SK-N-SH (cell line): ENCODE measurements at regions not wholly inside any gene's neighbourhood (a gene's known extent, or its start where the extent isn't known, plus 50 kb on each side); places are given as distances from the start of the nearest gene placed in this dataset.

Source experiments
- CTCF ChIA-PET: fragments of 300-600, 350-600 bp; formaldehyde crosslinking; extraction: SDS; loops from one replicate; lab custom pipeline; 2021; lab: Yijun Ruan, JAX
- POLR2A ChIA-PET: fragments of 350-600 bp; sonication (Branson Sonifier 250); formaldehyde crosslinking; extraction: SDS; loops from one replicate; lab custom pipeline; 2020; ENCODE audit warnings: antibody characterized with exemption, inconsistent platforms; lab: Yijun Ruan, JAX
- DNase-seq: peaks from one replicate; pipeline ENCODE4 v3.0.0; 2012
- H2AFZ ChIP-seq: fragments of 200-600 bp; sonication (generic); 2 replicates; pipeline ENCODE4 v1.8.1; 2016; ENCODE audit warnings: antibody characterized with exemption, mild to moderate bottlenecking, low read depth
- H3F3A ChIP-seq: fragments of 200-600 bp; sonication (generic); replicated peaks from 2 replicates; pipeline ENCODE3; 2016; ENCODE audit warnings: antibody characterized with exemption, mild to moderate bottlenecking; ENCODE audit not compliant: insufficient read depth
- H3K27ac ChIP-seq, 2 experiments: fragments of 200-500 bp in 1 of 2; fragments of 200-600 bp in 1 of 2; sonication (Bioruptor generic) in 1 of 2; sonication (generic), shearing (Covaris generic) in 1 of 2; 2 replicates each; pipeline versions ENCODE4 v1.5.1 to v1.6.1; 2014 to 2016; ENCODE audit warnings: low read depth in 2 of 2, inconsistent platforms in 1 of 2, low read length in 1 of 2, mild to moderate bottlenecking in 1 of 2, mixed read lengths in 1 of 2
- H3K27me3 ChIP-seq: fragments of 200-600 bp; sonication (generic), shearing (Covaris generic); 2 replicates; pipeline ENCODE4 v1.6.1; 2016; ENCODE audit warnings: mixed run types; ENCODE audit not compliant: insufficient read depth
- H3K36me3 ChIP-seq, 2 experiments: fragments of 200-500 bp in 1 of 2; fragments of 200-600 bp in 1 of 2; sonication (Bioruptor generic) in 1 of 2; sonication (generic) in 1 of 2; replicated peaks in 1 of 2; 2 replicates each; pipeline versions ENCODE3 to v1.5.1; 2014 to 2016; ENCODE audit warnings: low read length in 1 of 2, mild to moderate bottlenecking in 1 of 2; ENCODE audit not compliant: insufficient read depth in 2 of 2, control insufficient read depth in 1 of 2
- H3K4me1 ChIP-seq, 2 experiments: fragments of 200-500 bp in 1 of 2; fragments of 200-600 bp in 1 of 2; sonication (Bioruptor generic) in 1 of 2; sonication (generic), shearing (Covaris generic) in 1 of 2; 2 replicates each; pipeline versions ENCODE4 v1.5.1 to v1.6.1; 2014 to 2016; ENCODE audit warnings: low read depth in 1 of 2, low read length in 1 of 2, mixed run types in 1 of 2; ENCODE audit not compliant: insufficient read depth in 2 of 2, control insufficient read depth in 1 of 2
- H3K4me2 ChIP-seq: fragments of 200-600 bp; sonication (generic), shearing (Covaris generic); 2 replicates; pipeline ENCODE4 v1.6.1; 2017; ENCODE audit warnings: mixed run types
- H3K4me3 ChIP-seq, 2 experiments: fragments of 200-500 bp in 1 of 2; fragments of 200-600 bp in 1 of 2; sonication (Bioruptor generic) in 1 of 2; sonication (generic), shearing (Covaris generic) in 1 of 2; 2 replicates each; pipeline versions ENCODE4 v1.5.1 to v1.8.1; 2014 to 2016; ENCODE audit warnings: low read depth in 2 of 2, inconsistent platforms in 1 of 2, low read length in 1 of 2, mild to moderate bottlenecking in 1 of 2, mixed read lengths in 1 of 2, moderate library complexity in 1 of 2
- H3K79me2 ChIP-seq: fragments of 200-600 bp; sonication (generic); 2 replicates; pipeline ENCODE4 v1.8.1; 2017; ENCODE audit warnings: mild to moderate bottlenecking; ENCODE audit not compliant: insufficient read depth
- H3K9ac ChIP-seq: fragments of 200-600 bp; sonication (generic); 2 replicates; pipeline ENCODE4 v1.6.1; 2017; ENCODE audit warnings: mixed run types
- H3K9me2 ChIP-seq: fragments of 200-600 bp; sonication (generic); 2 replicates; pipeline ENCODE4 v1.6.1; 2017; ENCODE audit warnings: mixed run types
- H3K9me3 ChIP-seq: fragments of 200-600 bp; sonication (generic); 2 replicates; pipeline ENCODE4 v1.6.1; 2017; ENCODE audit warnings: mixed run types, mild to moderate bottlenecking, moderate library complexity
- H4K20me1 ChIP-seq: fragments of 200-600 bp; sonication (generic); 2 replicates; pipeline ENCODE4 v1.6.1; 2017; ENCODE audit warnings: mild to moderate bottlenecking, mixed run types; ENCODE audit not compliant: insufficient read depth
- EP300 ChIP-seq, 2 experiments: IDR thresholded peaks; 2 replicates each; pipeline versions ENCODE4 v1.4.0 to v1.6.1; 2012; ENCODE audit warnings: borderline replicate concordance in 1 of 2, low read depth in 1 of 2, low read length in 1 of 2
- EZH2phosphoT487 ChIP-seq: fragments of 200-600 bp; sonication (generic); IDR thresholded peaks from 2 replicates; pipeline ENCODE4 v1.6.1; 2017; ENCODE audit warnings: low read depth, mixed run types, mild to moderate bottlenecking, antibody characterized with exemption, moderate library complexity, borderline replicate concordance
- FOSL2 ChIP-seq: IDR thresholded peaks from 2 replicates; pipeline ENCODE4 v1.4.0; 2012; ENCODE audit warnings: low read depth, mild to moderate bottlenecking, moderate library complexity, borderline replicate concordance
- FOXM1 ChIP-seq: IDR thresholded peaks from 2 replicates; pipeline ENCODE4 v1.4.0; 2012; ENCODE audit warnings: low read depth, mild to moderate bottlenecking
- JUND ChIP-seq: IDR thresholded peaks from 2 replicates; pipeline ENCODE4 v1.4.0; 2012
- MEF2A ChIP-seq: IDR thresholded peaks from 2 replicates; pipeline ENCODE4 v1.4.0; 2012; ENCODE audit warnings: low read depth, borderline replicate concordance
- RAD21 ChIP-seq: IDR thresholded peaks from 2 replicates; pipeline ENCODE4 v1.6.1; 2012; ENCODE audit warnings: mild to moderate bottlenecking, low read length
- RCOR1 ChIP-seq: fragments of 150-350 bp; IDR thresholded peaks from 2 replicates; pipeline ENCODE4 v1.6.1; 2017; ENCODE audit warnings: antibody characterized with exemption, low read length
- RFX5 ChIP-seq: IDR thresholded peaks from 2 replicates; pipeline ENCODE4 v1.6.1; 2012; ENCODE audit warnings: mild to moderate bottlenecking, improper control_type of control experiment, low read length
- TEAD4 ChIP-seq: IDR thresholded peaks from 2 replicates; pipeline ENCODE4 v1.4.0; 2012; ENCODE audit warnings: mild to moderate bottlenecking, borderline replicate concordance; ENCODE audit not compliant: insufficient read depth
- WGBS: methylation state at CpG from one replicate; pipeline ENCODE4 v1.1.6; 2017; ENCODE audit warnings: low lambda C conversion rate; 5-methylcytosine and 5-hydroxymethylcytosine counted together
- TF ChIP-seq, protein P1 (sequence below): IDR thresholded peaks from 2 replicates; pipeline ENCODE4 v1.4.0; 2012; ENCODE audit warnings: low read depth, borderline replicate concordance
- TF ChIP-seq, protein P2 (sequence below): IDR thresholded peaks from 2 replicates; pipeline ENCODE4 v1.6.1; 2012; ENCODE audit warnings: mild to moderate bottlenecking, low read depth, low read length, moderate library complexity
- TF ChIP-seq, protein P3 (sequence below): fragments of 150-350 bp; IDR thresholded peaks from 2 replicates; pipeline ENCODE4 v1.6.1; 2017; ENCODE audit warnings: antibody characterized with exemption, low read length, low read depth, borderline replicate concordance

DNA sequence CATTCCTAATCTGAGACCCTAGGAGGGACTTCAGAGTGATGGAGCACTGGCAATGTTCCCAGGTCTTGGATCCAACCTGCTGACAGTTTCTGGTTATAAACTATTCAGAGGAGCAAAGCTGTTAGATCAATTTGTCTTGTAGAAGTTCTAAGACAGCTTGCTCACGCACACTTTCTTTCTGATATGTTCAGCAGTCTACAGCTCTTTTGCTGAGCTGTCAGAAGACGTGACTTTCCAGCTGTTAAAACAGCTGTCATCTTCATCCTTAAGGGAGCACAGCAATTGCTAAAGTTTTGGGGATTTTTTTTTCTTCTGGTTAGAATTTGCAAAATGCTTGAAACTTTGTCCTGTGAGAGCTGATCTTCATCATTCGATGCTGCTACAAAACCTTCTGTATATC lies 823.1 kb downstream of the SORCS1 start:
- TF ChIP-seq RFX5, result no peak
- TF ChIP-seq EP300 (IDR thresholded peaks at IDR 0.05; ENCODE audit: borderline replicate concordance in 1 of 2, low read depth in 1 of 2, low read length in 1 of 2), result no peak
- TF ChIP-seq EZH2phosphoT487, result no peak
- TF ChIP-seq, protein P1, sequence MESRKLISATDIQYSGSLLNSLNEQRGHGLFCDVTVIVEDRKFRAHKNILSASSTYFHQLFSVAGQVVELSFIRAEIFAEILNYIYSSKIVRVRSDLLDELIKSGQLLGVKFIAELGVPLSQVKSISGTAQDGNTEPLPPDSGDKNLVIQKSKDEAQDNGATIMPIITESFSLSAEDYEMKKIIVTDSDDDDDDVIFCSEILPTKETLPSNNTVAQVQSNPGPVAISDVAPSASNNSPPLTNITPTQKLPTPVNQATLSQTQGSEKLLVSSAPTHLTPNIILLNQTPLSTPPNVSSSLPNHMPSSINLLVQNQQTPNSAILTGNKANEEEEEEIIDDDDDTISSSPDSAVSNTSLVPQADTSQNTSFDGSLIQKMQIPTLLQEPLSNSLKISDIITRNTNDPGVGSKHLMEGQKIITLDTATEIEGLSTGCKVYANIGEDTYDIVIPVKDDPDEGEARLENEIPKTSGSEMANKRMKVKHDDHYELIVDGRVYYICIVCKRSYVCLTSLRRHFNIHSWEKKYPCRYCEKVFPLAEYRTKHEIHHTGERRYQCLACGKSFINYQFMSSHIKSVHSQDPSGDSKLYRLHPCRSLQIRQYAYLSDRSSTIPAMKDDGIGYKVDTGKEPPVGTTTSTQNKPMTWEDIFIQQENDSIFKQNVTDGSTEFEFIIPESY, result no peak
- TF ChIP-seq, protein P2, sequence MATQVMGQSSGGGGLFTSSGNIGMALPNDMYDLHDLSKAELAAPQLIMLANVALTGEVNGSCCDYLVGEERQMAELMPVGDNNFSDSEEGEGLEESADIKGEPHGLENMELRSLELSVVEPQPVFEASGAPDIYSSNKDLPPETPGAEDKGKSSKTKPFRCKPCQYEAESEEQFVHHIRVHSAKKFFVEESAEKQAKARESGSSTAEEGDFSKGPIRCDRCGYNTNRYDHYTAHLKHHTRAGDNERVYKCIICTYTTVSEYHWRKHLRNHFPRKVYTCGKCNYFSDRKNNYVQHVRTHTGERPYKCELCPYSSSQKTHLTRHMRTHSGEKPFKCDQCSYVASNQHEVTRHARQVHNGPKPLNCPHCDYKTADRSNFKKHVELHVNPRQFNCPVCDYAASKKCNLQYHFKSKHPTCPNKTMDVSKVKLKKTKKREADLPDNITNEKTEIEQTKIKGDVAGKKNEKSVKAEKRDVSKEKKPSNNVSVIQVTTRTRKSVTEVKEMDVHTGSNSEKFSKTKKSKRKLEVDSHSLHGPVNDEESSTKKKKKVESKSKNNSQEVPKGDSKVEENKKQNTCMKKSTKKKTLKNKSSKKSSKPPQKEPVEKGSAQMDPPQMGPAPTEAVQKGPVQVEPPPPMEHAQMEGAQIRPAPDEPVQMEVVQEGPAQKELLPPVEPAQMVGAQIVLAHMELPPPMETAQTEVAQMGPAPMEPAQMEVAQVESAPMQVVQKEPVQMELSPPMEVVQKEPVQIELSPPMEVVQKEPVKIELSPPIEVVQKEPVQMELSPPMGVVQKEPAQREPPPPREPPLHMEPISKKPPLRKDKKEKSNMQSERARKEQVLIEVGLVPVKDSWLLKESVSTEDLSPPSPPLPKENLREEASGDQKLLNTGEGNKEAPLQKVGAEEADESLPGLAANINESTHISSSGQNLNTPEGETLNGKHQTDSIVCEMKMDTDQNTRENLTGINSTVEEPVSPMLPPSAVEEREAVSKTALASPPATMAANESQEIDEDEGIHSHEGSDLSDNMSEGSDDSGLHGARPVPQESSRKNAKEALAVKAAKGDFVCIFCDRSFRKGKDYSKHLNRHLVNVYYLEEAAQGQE, result no peak
- TF ChIP-seq JUND, result no peak
- TF ChIP-seq, protein P3, sequence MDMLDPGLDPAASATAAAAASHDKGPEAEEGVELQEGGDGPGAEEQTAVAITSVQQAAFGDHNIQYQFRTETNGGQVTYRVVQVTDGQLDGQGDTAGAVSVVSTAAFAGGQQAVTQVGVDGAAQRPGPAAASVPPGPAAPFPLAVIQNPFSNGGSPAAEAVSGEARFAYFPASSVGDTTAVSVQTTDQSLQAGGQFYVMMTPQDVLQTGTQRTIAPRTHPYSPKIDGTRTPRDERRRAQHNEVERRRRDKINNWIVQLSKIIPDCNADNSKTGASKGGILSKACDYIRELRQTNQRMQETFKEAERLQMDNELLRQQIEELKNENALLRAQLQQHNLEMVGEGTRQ, result no peak
- TF ChIP-seq TEAD4, result no peak
- TF ChIP-seq FOSL2, result no peak
- TF ChIP-seq RAD21, result no peak
- TF ChIP-seq RCOR1, result no peak
- TF ChIP-seq FOXM1, result no peak
- no peak for TF ChIP-seq MEF2A
- no peaks in the 10 kb centered on the region for H3K9me3 ChIP-seq
- H3K9ac ChIP-seq, result no peak overlapping the region
- H3K27ac ChIP-seq, result no peak overlapping the region
- H3K79me2 ChIP-seq, result no peaks in the 10 kb centered on the region
- DNase-seq, result no peak
- no peaks in the 10 kb centered on the region for H3K9me2 ChIP-seq
- no peaks in the 10 kb centered on the region for H3F3A ChIP-seq
- no peak overlapping the region for H3K4me2 ChIP-seq
- no peaks in the 10 kb centered on the region for H3K4me1 ChIP-seq
- H2AFZ ChIP-seq, result no peak overlapping the region
- no peak overlapping the region for H3K4me3 ChIP-seq
- H3K36me3 ChIP-seq, result no peaks in the 10 kb centered on the region
- no peaks in the 10 kb centered on the region for H3K27me3 ChIP-seq
- H4K20me1 ChIP-seq, result no peaks in the 10 kb centered on the region
- WGBS, result 36% methylated on average over 3 of the region's 3 CpGs
- ChIA-PET CTCF (no interaction called here), POLR2A (no interaction called here)
